ENCODE measurements at regions not wholly inside any gene's neighbourhood (a gene's known extent, or its start where the extent isn't known, plus 50 kb on each side); places are given as distances from the start of the nearest gene placed in this dataset.

- Histone ChIP-seq H3K4me3 (no peak overlapping the region), H3K27ac (no peak overlapping the region), H3K27me3 (no peaks in the 10 kb centered on the region), H3K9me3 (no peaks in the 10 kb centered on the region), H3K36me3 (no peaks in the 10 kb centered on the region), H3K4me1 (no peaks in the 10 kb centered on the region)
- TF ChIP-seq POLR2A (IDR thresholded peaks at IDR 0.05), result no peak
- TF ChIP-seq CTCF (IDR thresholded peaks at IDR 0.05), result no peak
- no peak for TF ChIP-seq POLR2AphosphoS5 (IDR thresholded peaks at IDR 0.05; ENCODE audit: insufficient read depth in 1 of 2, low read depth in 1 of 2)
- intact Hi-C loops (cut with DNase I), result no loop called here
- no peak for DNase-seq (ENCODE audit: extremely low spot score in 2 of 2)
Observed at GRCh38 chr9:84481636-84482218, 141.2 kb upstream of the SLC28A3 start.

- H3K4me1 ChIP-seq, result no peaks in the 10 kb centered on the region
- DNase-seq (ENCODE audit: extremely low spot score in 2 of 2), result no peak
- TF ChIP-seq POLR2AphosphoS5 (IDR thresholded peaks at IDR 0.05; ENCODE audit: insufficient read depth in 1 of 2, low read depth in 1 of 2) (no peak), POLR2A (IDR thresholded peaks at IDR 0.05) (no peak), CTCF (IDR thresholded peaks at IDR 0.05) (no peak)
- H3K4me3 ChIP-seq, result no peak overlapping the region
- no peaks in the 10 kb centered on the region for H3K9me3 ChIP-seq
- no peaks in the 10 kb centered on the region for H3K27me3 ChIP-seq
- intact Hi-C loops (cut with DNase I), result no loop called here
- H3K27ac ChIP-seq, result no peak overlapping the region
- no peaks in the 10 kb centered on the region for H3K36me3 ChIP-seq
Observed at GRCh38 chr9:84482607-84483006, 142.0 kb upstream of the SLC28A3 start.

GRCh38 chr9:84484172-84484571 lies 143.6 kb upstream of the SLC28A3 start:
- Histone ChIP-seq H3K4me1 (no peaks in the 10 kb centered on the region), H3K9me3 (no peaks in the 10 kb centered on the region), H3K27ac (no peak overlapping the region), H3K4me3 (no peak overlapping the region), H3K27me3 (no peaks in the 10 kb centered on the region), H3K36me3 (no peaks in the 10 kb centered on the region)
- TF ChIP-seq POLR2A (IDR thresholded peaks at IDR 0.05) (no peak), POLR2AphosphoS5 (IDR thresholded peaks at IDR 0.05; ENCODE audit: insufficient read depth in 1 of 2, low read depth in 1 of 2) (no peak), CTCF (IDR thresholded peaks at IDR 0.05) (no peak)
- intact Hi-C loops (cut with DNase I), result no loop called here
- DNase-seq (ENCODE audit: extremely low spot score in 2 of 2), result no peak

- DNase-seq (ENCODE audit: extremely low spot score in 2 of 2), result no peak
- intact Hi-C loops (cut with DNase I), result no loop called here
- Histone ChIP-seq H3K4me1 (no peaks in the 10 kb centered on the region), H3K9me3 (no peaks in the 10 kb centered on the region), H3K27me3 (no peaks in the 10 kb centered on the region), H3K4me3 (no peak overlapping the region), H3K36me3 (no peaks in the 10 kb centered on the region), H3K27ac (no peak overlapping the region)
- TF ChIP-seq POLR2AphosphoS5 (IDR thresholded peaks at IDR 0.05; ENCODE audit: insufficient read depth in 1 of 2, low read depth in 1 of 2) (no peak), POLR2A (IDR thresholded peaks at IDR 0.05) (no peak), CTCF (IDR thresholded peaks at IDR 0.05) (no peak)
Observed at GRCh38 chr9:84485539-84485938, 145.0 kb upstream of the SLC28A3 start.

GRCh38 chr9:84486663-84487062 lies 146.1 kb upstream of the SLC28A3 start:
- no peak overlapping the region for H3K4me3 ChIP-seq
- H3K27me3 ChIP-seq, result no peaks in the 10 kb centered on the region
- DNase-seq (ENCODE audit: extremely low spot score in 2 of 2), result no peak
- TF ChIP-seq POLR2AphosphoS5 (IDR thresholded peaks at IDR 0.05; ENCODE audit: insufficient read depth in 1 of 2, low read depth in 1 of 2) (no peak), CTCF (IDR thresholded peaks at IDR 0.05) (no peak), POLR2A (IDR thresholded peaks at IDR 0.05) (no peak)
- H3K4me1 ChIP-seq, result no peaks in the 10 kb centered on the region
- intact Hi-C loops (cut with DNase I), result no loop called here
- no peak overlapping the region for H3K27ac ChIP-seq
- H3K36me3 ChIP-seq, result no peaks in the 10 kb centered on the region
- H3K9me3 ChIP-seq, result no peaks in the 10 kb centered on the region

Data from vagina (tissue), 2 donors.